ENCODE measurements at regions not wholly inside any gene's neighbourhood (a gene's known extent, or its start where the extent isn't known, plus 50 kb on each side); places are given as distances from the start of the nearest gene placed in this dataset.

DNA sequence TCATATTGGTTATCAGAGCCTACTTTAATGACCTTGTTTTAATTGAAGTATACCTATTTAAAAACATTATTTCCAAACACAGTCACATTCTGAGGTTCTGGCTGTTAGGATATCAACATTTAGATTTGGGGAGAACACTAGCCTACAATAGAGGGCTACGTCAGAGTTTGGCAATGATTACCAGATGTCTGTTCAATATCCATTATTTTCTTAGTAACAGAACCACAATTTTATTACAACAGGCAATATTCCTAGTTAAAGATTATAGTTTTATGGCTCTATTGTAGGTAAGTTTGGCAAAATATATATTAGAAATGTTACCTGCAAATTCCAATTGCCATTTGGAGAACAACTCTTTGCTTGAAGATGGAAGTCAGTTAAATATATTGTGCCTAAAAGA is 1163.1 kb upstream of the MIR17HG start:
- TF ChIP-seq GABPA (IDR thresholded peaks at IDR 0.05; ENCODE audit: low read depth) (no peak), POLR2AphosphoS5 (IDR thresholded peaks at IDR 0.05; ENCODE audit: low read depth) (no peak), SPI1 (IDR thresholded peaks at IDR 0.05; ENCODE audit: borderline replicate concordance, low read depth) (no peak), REST (IDR thresholded peaks at IDR 0.05; ENCODE audit: insufficient replicate concordance, low read depth) (no peak)
- TF ChIP-seq, protein P1, sequence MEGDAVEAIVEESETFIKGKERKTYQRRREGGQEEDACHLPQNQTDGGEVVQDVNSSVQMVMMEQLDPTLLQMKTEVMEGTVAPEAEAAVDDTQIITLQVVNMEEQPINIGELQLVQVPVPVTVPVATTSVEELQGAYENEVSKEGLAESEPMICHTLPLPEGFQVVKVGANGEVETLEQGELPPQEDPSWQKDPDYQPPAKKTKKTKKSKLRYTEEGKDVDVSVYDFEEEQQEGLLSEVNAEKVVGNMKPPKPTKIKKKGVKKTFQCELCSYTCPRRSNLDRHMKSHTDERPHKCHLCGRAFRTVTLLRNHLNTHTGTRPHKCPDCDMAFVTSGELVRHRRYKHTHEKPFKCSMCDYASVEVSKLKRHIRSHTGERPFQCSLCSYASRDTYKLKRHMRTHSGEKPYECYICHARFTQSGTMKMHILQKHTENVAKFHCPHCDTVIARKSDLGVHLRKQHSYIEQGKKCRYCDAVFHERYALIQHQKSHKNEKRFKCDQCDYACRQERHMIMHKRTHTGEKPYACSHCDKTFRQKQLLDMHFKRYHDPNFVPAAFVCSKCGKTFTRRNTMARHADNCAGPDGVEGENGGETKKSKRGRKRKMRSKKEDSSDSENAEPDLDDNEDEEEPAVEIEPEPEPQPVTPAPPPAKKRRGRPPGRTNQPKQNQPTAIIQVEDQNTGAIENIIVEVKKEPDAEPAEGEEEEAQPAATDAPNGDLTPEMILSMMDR (IDR thresholded peaks at IDR 0.05; ENCODE audit: insufficient read depth, low read length), result no peak
- DNase-seq (ENCODE audit: low read depth in 1 of 2, low spot score in 1 of 2), result no peak
- Histone ChIP-seq H3K27me3 (ENCODE audit: insufficient read depth, poor library complexity, severe bottlenecking) (no peaks in the 10 kb centered on the region), H3K27ac (replicated peaks) (no peak overlapping the region), H3K4me3 (replicated peaks; ENCODE audit: insufficient read depth, low read length) (no peak overlapping the region)

GRCh38 chr13:90185734-90186133 is 1161.8 kb upstream of the MIR17HG start:
- H3K27me3 ChIP-seq (ENCODE audit: insufficient read depth, poor library complexity, severe bottlenecking), result no peaks in the 10 kb centered on the region
- TF ChIP-seq GABPA (IDR thresholded peaks at IDR 0.05; ENCODE audit: low read depth), result no peak
- TF ChIP-seq SPI1 (IDR thresholded peaks at IDR 0.05; ENCODE audit: borderline replicate concordance, low read depth), result no peak
- TF ChIP-seq, protein P1 (IDR thresholded peaks at IDR 0.05; ENCODE audit: insufficient read depth, low read length), result no peak
- no peak for TF ChIP-seq REST (IDR thresholded peaks at IDR 0.05; ENCODE audit: insufficient replicate concordance, low read depth)
- no peak for TF ChIP-seq POLR2AphosphoS5 (IDR thresholded peaks at IDR 0.05; ENCODE audit: low read depth)
- DNase-seq (ENCODE audit: low read depth in 1 of 2, low spot score in 1 of 2), result no peak
- H3K4me3 ChIP-seq (replicated peaks; ENCODE audit: insufficient read depth, low read length), result no peak overlapping the region
- H3K27ac ChIP-seq (replicated peaks), result no peak overlapping the region

- no peak for DNase-seq (ENCODE audit: low read depth in 1 of 2, low spot score in 1 of 2)
- Histone ChIP-seq H3K27me3 (ENCODE audit: insufficient read depth, poor library complexity, severe bottlenecking) (no peaks in the 10 kb centered on the region), H3K27ac (replicated peaks) (no peak overlapping the region), H3K4me3 (replicated peaks; ENCODE audit: insufficient read depth, low read length) (no peak overlapping the region)
- TF ChIP-seq REST (IDR thresholded peaks at IDR 0.05; ENCODE audit: insufficient replicate concordance, low read depth) (no peak), GABPA (IDR thresholded peaks at IDR 0.05; ENCODE audit: low read depth) (no peak), SPI1 (IDR thresholded peaks at IDR 0.05; ENCODE audit: borderline replicate concordance, low read depth) (no peak), POLR2AphosphoS5 (IDR thresholded peaks at IDR 0.05; ENCODE audit: low read depth) (no peak)
- TF ChIP-seq, protein P1 (IDR thresholded peaks at IDR 0.05; ENCODE audit: insufficient read depth, low read length), result no peak
Observed at GRCh38 chr13:90187478-90188350, 1159.8 kb upstream of the MIR17HG start.
